NOMO-1 treated with dmso at 0.1 percent for 144 hours (cell line): ENCODE measurements at regions not wholly inside any gene's neighbourhood (a gene's known extent, or its start where the extent isn't known, plus 50 kb on each side); places are given as distances from the start of the nearest gene placed in this dataset.

Experiments used
- DNase-seq: peaks from one replicate; lab custom pipeline; 2025; ENCODE audit not compliant: unreplicated experiment; lab: John Stamatoyannopoulos, UW

- no peak for DNase-seq
These were observed 103.8 kb upstream of the CFAP20DC start for GRCh38 chr3:59153648-59154047.

- no peak for DNase-seq
These were observed 103.1 kb upstream of the CFAP20DC start for GRCh38 chr3:59152943-59153342.

- no peak for DNase-seq
These were observed 100.2 kb upstream of the CFAP20DC start for GRCh38 chr3:59150039-59150438.

- no peak for DNase-seq
These were observed 99.3 kb upstream of the CFAP20DC start for GRCh38 chr3:59149166-59149565.

GRCh38 chr3:59143447-59143846 is 93.6 kb upstream of the CFAP20DC start:
- no peak for DNase-seq

GRCh38 chr3:59142556-59142955 is 92.7 kb upstream of the CFAP20DC start:
- DNase-seq: no peak

GRCh38 chr3:59138966-59139365 is 89.1 kb upstream of the CFAP20DC start:
- no peak for DNase-seq

- no peak for DNase-seq
These were observed 87.6 kb upstream of the CFAP20DC start for GRCh38 chr3:59137415-59137814.

- DNase-seq: no peak
These were observed 86.3 kb upstream of the CFAP20DC start for GRCh38 chr3:59136081-59136480.

GRCh38 chr3:59135096-59135495 is 85.3 kb upstream of the CFAP20DC start:
- DNase-seq: no peak

- DNase-seq: no peak
These were observed 83.5 kb upstream of the CFAP20DC start for GRCh38 chr3:59133311-59133710.

GRCh38 chr3:59131016-59131766 is 81.4 kb upstream of the CFAP20DC start:
- no peak for DNase-seq

- no peak for DNase-seq
These were observed 78.9 kb upstream of the CFAP20DC start for GRCh38 chr3:59128685-59129084.

GRCh38 chr3:59127071-59127470 is 77.2 kb upstream of the CFAP20DC start:
- no peak for DNase-seq

GRCh38 chr3:59126446-59126845 is 76.6 kb upstream of the CFAP20DC start:
- DNase-seq: no peak

- DNase-seq: no peak
These were observed 71.7 kb upstream of the CFAP20DC start for GRCh38 chr3:59121346-59122144.

- no peak for DNase-seq
These were observed 69.1 kb upstream of the CFAP20DC start for GRCh38 chr3:59118928-59119327.

- no peak for DNase-seq
These were observed 67.6 kb upstream of the CFAP20DC start for GRCh38 chr3:59117396-59117795.

- DNase-seq: no peak
These were observed 66.4 kb upstream of the CFAP20DC start for GRCh38 chr3:59116233-59116537.

GRCh38 chr3:59115364-59116232 is 65.8 kb upstream of the CFAP20DC start:
- DNase-seq: no peak
